ENCODE measurements at regions not wholly inside any gene's neighbourhood (a gene's known extent, or its start where the extent isn't known, plus 50 kb on each side); places are given as distances from the start of the nearest gene placed in this dataset.

DNA sequence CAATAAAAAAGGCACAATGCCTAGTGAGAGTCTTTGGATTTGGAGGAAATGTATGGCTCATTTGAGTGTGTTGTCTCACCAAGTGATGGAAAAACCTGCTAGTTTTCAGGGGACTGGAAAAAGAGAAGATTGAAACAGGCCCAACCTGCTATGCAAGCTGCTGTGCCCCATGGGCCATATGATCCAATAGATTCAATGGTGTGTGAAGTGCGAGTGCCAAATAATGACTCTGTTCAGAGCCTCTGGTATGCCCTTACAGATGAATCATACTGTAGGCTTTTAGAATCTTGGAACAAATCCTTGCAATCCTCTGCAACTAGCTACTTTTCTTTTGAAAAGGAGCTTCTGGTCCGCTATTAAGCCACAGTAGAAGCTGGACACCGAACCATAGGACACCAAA is 529.8 kb upstream of the CNTNAP5 start:
- TF ChIP-seq, protein P1, sequence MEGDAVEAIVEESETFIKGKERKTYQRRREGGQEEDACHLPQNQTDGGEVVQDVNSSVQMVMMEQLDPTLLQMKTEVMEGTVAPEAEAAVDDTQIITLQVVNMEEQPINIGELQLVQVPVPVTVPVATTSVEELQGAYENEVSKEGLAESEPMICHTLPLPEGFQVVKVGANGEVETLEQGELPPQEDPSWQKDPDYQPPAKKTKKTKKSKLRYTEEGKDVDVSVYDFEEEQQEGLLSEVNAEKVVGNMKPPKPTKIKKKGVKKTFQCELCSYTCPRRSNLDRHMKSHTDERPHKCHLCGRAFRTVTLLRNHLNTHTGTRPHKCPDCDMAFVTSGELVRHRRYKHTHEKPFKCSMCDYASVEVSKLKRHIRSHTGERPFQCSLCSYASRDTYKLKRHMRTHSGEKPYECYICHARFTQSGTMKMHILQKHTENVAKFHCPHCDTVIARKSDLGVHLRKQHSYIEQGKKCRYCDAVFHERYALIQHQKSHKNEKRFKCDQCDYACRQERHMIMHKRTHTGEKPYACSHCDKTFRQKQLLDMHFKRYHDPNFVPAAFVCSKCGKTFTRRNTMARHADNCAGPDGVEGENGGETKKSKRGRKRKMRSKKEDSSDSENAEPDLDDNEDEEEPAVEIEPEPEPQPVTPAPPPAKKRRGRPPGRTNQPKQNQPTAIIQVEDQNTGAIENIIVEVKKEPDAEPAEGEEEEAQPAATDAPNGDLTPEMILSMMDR (IDR thresholded peaks at IDR 0.05; ENCODE audit: partially characterized antibody, unreplicated experiment), result no peak
- DNase-seq, result no peak
- H3K9me3 Mint-ChIP-seq (ENCODE audit: unreplicated experiment), result no peaks in the 10 kb centered on the region
- no peak overlapping the region for H3K4me3 Mint-ChIP-seq (ENCODE audit: unreplicated experiment)
- H3K36me3 Mint-ChIP-seq (ENCODE audit: unreplicated experiment), result no peaks in the 10 kb centered on the region
- H3K27ac Mint-ChIP-seq (ENCODE audit: unreplicated experiment), result no peak overlapping the region
- H3K4me1 Mint-ChIP-seq (ENCODE audit: low read depth, unreplicated experiment), result no peaks in the 10 kb centered on the region
- no peaks in the 10 kb centered on the region for H3K27me3 Mint-ChIP-seq (ENCODE audit: unreplicated experiment)

DNA sequence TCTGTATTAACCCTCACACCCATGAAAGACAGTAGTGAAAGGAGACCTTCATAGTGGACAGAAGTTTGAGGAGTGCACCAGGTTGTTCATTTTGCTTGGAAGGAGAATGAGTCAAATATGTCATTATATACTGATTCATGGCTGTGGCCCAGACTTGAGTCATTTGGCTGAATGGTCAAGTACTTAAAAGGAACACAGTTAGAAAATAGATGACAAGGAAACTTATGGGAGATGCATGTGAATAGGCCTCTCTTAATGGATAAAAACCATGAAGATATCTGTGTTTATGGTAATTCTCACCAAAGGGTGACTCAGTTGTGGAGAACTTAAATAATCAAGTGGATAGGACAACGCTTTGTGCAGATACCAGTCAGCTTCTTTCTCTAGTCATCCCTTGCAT is 524.7 kb upstream of the CNTNAP5 start:
- Mint-ChIP-seq H3K9me3 (ENCODE audit: unreplicated experiment) (no peaks in the 10 kb centered on the region), H3K4me3 (ENCODE audit: unreplicated experiment) (no peak overlapping the region), H3K27me3 (ENCODE audit: unreplicated experiment) (no peaks in the 10 kb centered on the region), H3K27ac (ENCODE audit: unreplicated experiment) (no peak overlapping the region), H3K36me3 (ENCODE audit: unreplicated experiment) (no peaks in the 10 kb centered on the region), H3K4me1 (ENCODE audit: low read depth, unreplicated experiment) (no peaks in the 10 kb centered on the region)
- DNase-seq, result no peak
- TF ChIP-seq, protein P1 (IDR thresholded peaks at IDR 0.05; ENCODE audit: partially characterized antibody, unreplicated experiment), result no peak

DNA sequence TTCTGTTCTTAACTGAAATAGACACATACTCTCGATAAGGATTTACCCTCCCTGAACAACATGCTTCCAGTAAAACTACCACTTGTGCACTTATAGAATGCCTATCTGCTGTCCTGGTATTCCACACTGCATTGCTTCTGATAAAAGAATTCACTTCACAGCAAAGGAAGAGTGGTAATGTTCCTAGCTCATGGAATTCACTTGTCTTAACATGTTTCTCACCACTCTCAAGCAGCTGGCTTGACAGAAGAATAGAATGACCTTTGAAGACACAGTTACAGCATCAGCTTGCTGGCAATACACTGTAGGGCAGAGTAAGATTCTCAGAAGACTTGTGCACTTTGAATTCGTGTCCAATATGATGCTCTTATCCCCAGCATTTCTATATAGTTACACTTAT is 524.1 kb upstream of the CNTNAP5 start:
- no peak for DNase-seq
- no peaks in the 10 kb centered on the region for H3K9me3 Mint-ChIP-seq (ENCODE audit: unreplicated experiment)
- no peak overlapping the region for H3K4me3 Mint-ChIP-seq (ENCODE audit: unreplicated experiment)
- no peaks in the 10 kb centered on the region for H3K4me1 Mint-ChIP-seq (ENCODE audit: low read depth, unreplicated experiment)
- H3K27ac Mint-ChIP-seq (ENCODE audit: unreplicated experiment), result no peak overlapping the region
- TF ChIP-seq, protein P1 (IDR thresholded peaks at IDR 0.05; ENCODE audit: partially characterized antibody, unreplicated experiment), result no peak
- H3K36me3 Mint-ChIP-seq (ENCODE audit: unreplicated experiment), result no peaks in the 10 kb centered on the region
- no peaks in the 10 kb centered on the region for H3K27me3 Mint-ChIP-seq (ENCODE audit: unreplicated experiment)

DNA sequence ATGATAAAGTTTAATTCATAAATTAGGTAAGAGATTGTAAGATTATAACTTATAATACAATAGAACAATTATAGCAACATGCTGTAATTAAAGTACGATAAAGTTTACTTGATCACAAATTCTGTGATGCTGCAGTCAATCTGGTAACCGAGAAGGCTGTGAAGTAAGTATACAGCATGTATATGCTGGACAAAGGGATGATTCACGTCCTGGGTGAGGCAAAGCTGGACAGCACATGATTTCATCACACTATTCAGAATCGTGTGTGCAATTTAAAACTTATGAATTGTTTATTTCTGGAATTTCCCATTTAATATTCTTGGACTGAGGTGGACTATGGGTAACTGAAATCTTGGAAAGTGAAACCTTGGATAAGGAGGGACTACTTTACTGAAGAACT is 522.2 kb upstream of the CNTNAP5 start:
- Mint-ChIP-seq H3K27ac (ENCODE audit: unreplicated experiment) (no peak overlapping the region), H3K9me3 (ENCODE audit: unreplicated experiment) (no peaks in the 10 kb centered on the region), H3K36me3 (ENCODE audit: unreplicated experiment) (no peaks in the 10 kb centered on the region)

DNA sequence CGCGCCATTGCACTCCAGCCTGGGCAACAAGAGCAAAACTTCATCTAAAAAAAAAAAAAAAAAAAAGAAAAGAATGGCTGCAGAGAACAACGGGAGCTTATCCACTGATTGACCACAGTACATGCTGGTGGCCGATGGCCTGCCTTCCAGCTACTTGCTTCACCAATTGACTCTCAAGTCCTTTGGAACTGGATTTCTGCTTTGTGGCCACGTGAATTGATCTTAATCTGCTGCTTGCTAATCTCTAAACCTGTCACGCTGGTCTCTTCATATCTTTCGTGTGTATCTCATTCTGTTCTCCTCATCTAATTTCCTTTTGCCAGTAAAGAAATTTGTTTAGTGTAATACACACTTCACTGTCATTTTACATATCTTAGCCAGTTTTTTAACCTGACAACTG is 512.5 kb upstream of the CNTNAP5 start:
- Mint-ChIP-seq H3K4me3 (ENCODE audit: unreplicated experiment) (no peak overlapping the region), H3K36me3 (ENCODE audit: unreplicated experiment) (no peaks in the 10 kb centered on the region), H3K27me3 (ENCODE audit: unreplicated experiment) (no peaks in the 10 kb centered on the region), H3K27ac (ENCODE audit: unreplicated experiment) (no peak overlapping the region), H3K9me3 (ENCODE audit: unreplicated experiment) (no peaks in the 10 kb centered on the region), H3K4me1 (ENCODE audit: low read depth, unreplicated experiment) (no peaks in the 10 kb centered on the region)
- TF ChIP-seq, protein P1 (IDR thresholded peaks at IDR 0.05; ENCODE audit: partially characterized antibody, unreplicated experiment), result no peak
- DNase-seq, result no peak

More for the DNA sequence above, 522.2 kb upstream of the CNTNAP5 start:
- no peak for DNase-seq
- TF ChIP-seq, protein P1 (IDR thresholded peaks at IDR 0.05; ENCODE audit: partially characterized antibody, unreplicated experiment), result no peak
- Mint-ChIP-seq H3K4me3 (ENCODE audit: unreplicated experiment) (no peak overlapping the region), H3K27me3 (ENCODE audit: unreplicated experiment) (no peaks in the 10 kb centered on the region), H3K4me1 (ENCODE audit: low read depth, unreplicated experiment) (no peaks in the 10 kb centered on the region)
